OCI-LY3 (cell line): ENCODE measurements at regions not wholly inside any gene's neighbourhood (a gene's known extent, or its start where the extent isn't known, plus 50 kb on each side); places are given as distances from the start of the nearest gene placed in this dataset.

Experiments used
- EZH2phosphoT487 ChIP-seq: fragments of 200-600 bp; shearing (Covaris generic); IDR thresholded peaks from 2 replicates; pipeline ENCODE4 v1.6.1; 2018; ENCODE audit warnings: antibody characterized with exemption, mixed run types, low read depth
- TF ChIP-seq, protein P1 (sequence below): fragments of 200-600, 300-600 bp; sonication (generic); IDR thresholded peaks from 2 replicates; pipeline ENCODE4 v1.5.1; 2014; ENCODE audit warnings: antibody characterized with exemption, low read length, low read depth

DNA sequence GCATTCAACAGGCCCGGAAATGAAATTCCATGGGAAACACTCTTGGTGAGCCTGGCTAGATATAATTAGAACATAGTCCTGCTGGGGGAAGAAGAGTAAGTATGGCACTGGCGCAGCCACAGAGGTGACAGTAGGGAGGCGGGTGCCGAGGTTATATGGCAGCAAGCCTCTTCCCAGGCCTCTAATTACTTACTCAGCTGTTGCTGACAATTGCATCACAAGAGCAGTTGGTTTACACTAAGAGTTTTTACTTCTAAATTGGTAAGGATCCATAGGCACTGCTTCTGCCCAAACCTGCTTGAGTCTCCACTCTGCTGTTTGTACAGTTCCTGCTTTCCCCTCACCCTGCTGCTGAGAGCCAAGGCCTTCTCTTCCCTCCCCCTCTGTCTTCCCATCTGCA lies 93.3 kb upstream of the DUSP5 start:
- TF ChIP-seq, protein P1, sequence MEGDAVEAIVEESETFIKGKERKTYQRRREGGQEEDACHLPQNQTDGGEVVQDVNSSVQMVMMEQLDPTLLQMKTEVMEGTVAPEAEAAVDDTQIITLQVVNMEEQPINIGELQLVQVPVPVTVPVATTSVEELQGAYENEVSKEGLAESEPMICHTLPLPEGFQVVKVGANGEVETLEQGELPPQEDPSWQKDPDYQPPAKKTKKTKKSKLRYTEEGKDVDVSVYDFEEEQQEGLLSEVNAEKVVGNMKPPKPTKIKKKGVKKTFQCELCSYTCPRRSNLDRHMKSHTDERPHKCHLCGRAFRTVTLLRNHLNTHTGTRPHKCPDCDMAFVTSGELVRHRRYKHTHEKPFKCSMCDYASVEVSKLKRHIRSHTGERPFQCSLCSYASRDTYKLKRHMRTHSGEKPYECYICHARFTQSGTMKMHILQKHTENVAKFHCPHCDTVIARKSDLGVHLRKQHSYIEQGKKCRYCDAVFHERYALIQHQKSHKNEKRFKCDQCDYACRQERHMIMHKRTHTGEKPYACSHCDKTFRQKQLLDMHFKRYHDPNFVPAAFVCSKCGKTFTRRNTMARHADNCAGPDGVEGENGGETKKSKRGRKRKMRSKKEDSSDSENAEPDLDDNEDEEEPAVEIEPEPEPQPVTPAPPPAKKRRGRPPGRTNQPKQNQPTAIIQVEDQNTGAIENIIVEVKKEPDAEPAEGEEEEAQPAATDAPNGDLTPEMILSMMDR: no peak
- no peak for TF ChIP-seq EZH2phosphoT487
